Ascending aorta (tissue), 2 donors: ENCODE measurements at regions not wholly inside any gene's neighbourhood (a gene's known extent, or its start where the extent isn't known, plus 50 kb on each side); places are given as distances from the start of the nearest gene placed in this dataset.

Experiments
- DNase-seq, 2 donors: peaks; one replicate each; pipeline ENCODE4 v3.0.0-alpha.2; 2019; ENCODE audit warnings: low spot score in 2 of 2
- H3K27ac ChIP-seq, 2 donors: fragments of 200-600 bp; sonication (generic); one replicate each; pipeline ENCODE4 v1.5.1; 2016 to 2017; ENCODE audit warnings: mild to moderate bottlenecking in 1 of 2
- H3K27me3 ChIP-seq: fragments of 200-600 bp; sonication (generic); one replicate; pipeline ENCODE4 v1.5.1; 2017
- H3K36me3 ChIP-seq, 2 donors: fragments of 200-600 bp; sonication (generic); one replicate each; pipeline ENCODE4 v1.5.1; 2016
- H3K4me1 ChIP-seq, 2 donors: fragments of 200-600 bp; sonication (generic); one replicate each; pipeline ENCODE4 v1.5.1; 2016 to 2017; ENCODE audit warnings: mild to moderate bottlenecking in 1 of 2
- H3K4me3 ChIP-seq, 2 donors: fragments of 200-600 bp; sonication (generic); one replicate each; pipeline ENCODE4 v1.5.1; 2016 to 2017; ENCODE audit warnings: mild to moderate bottlenecking in 1 of 2
- H3K9me3 ChIP-seq, 2 donors: fragments of 200-600 bp; sonication (generic); one replicate each; pipeline ENCODE4 v1.5.1; 2016
- CTCF ChIP-seq, 3 experiments: fragments of 200-600 bp in 2 of 3; fragments of 450-650 bp in 1 of 3; sonication (generic) in 2 of 3; IDR thresholded peaks; one replicate each; pipeline ENCODE4 v1.5.1; 2016 to 2019; ENCODE audit warnings: antibody characterized with exemption in 3 of 3, mild to moderate bottlenecking in 1 of 3, moderate library complexity in 1 of 3
- intact Hi-C: fragments of 100-400 bp; cut with DNase I; formaldehyde crosslinking; loops from one replicate; pipeline ENCODE4 v1.15.1; 2023

- Histone ChIP-seq H3K9me3 (no peaks in the 10 kb centered on the region), H3K4me3 (no peak overlapping the region), H3K36me3 (no peaks in the 10 kb centered on the region), H3K27me3 (no peaks in the 10 kb centered on the region), H3K4me1 (no peaks in the 10 kb centered on the region), H3K27ac (no peak overlapping the region)
- intact Hi-C loops = no loop called here
- DNase-seq = no peak
- TF ChIP-seq CTCF (IDR thresholded peaks at IDR 0.05) = no peak
Measured at GRCh38 chr14:98161356-98161755, 1110.6 kb downstream of the BCL11B start.

- no peak for TF ChIP-seq CTCF (IDR thresholded peaks at IDR 0.05)
- H3K9me3 ChIP-seq = no peaks in the 10 kb centered on the region
Measured at GRCh38 chr14:98162856-98163805, 1108.9 kb downstream of the BCL11B start.

GRCh38 chr14:98163873-98164272, 1108.1 kb downstream of the BCL11B start:
- no peak overlapping the region for H3K27ac ChIP-seq
- H3K36me3 ChIP-seq = no peaks in the 10 kb centered on the region
- H3K4me1 ChIP-seq = no peaks in the 10 kb centered on the region
- H3K4me3 ChIP-seq = no peak overlapping the region
- TF ChIP-seq CTCF (IDR thresholded peaks at IDR 0.05) = no peak
- H3K27me3 ChIP-seq = no peaks in the 10 kb centered on the region
- no peak for DNase-seq
- no peaks in the 10 kb centered on the region for H3K9me3 ChIP-seq
- intact Hi-C loops = no loop called here

More at GRCh38 chr14:98162856-98163805, 1108.9 kb downstream of the BCL11B start:
- DNase-seq = no peak
- intact Hi-C loops = no loop called here
- Histone ChIP-seq H3K27ac (no peak overlapping the region), H3K4me3 (no peak overlapping the region), H3K27me3 (no peaks in the 10 kb centered on the region), H3K4me1 (no peaks in the 10 kb centered on the region), H3K36me3 (no peaks in the 10 kb centered on the region)

- H3K4me1 ChIP-seq = no peaks in the 10 kb centered on the region
- intact Hi-C loops = no loop called here
- H3K4me3 ChIP-seq = no peak overlapping the region
- H3K36me3 ChIP-seq = no peaks in the 10 kb centered on the region
- DNase-seq = no peak
- no peaks in the 10 kb centered on the region for H3K27me3 ChIP-seq
- TF ChIP-seq CTCF (IDR thresholded peaks at IDR 0.05) = no peak
- H3K27ac ChIP-seq = no peak overlapping the region
- H3K9me3 ChIP-seq = no peaks in the 10 kb centered on the region
Measured at GRCh38 chr14:98165976-98166375, 1106.0 kb downstream of the BCL11B start.

GRCh38 chr14:98167275-98167674, 1104.7 kb downstream of the BCL11B start:
- Histone ChIP-seq H3K4me3 (no peak overlapping the region), H3K36me3 (no peaks in the 10 kb centered on the region), H3K9me3 (no peaks in the 10 kb centered on the region), H3K4me1 (no peaks in the 10 kb centered on the region), H3K27me3 (no peaks in the 10 kb centered on the region), H3K27ac (no peak overlapping the region)
- intact Hi-C loops = no loop called here
- DNase-seq = no peak
- no peak for TF ChIP-seq CTCF (IDR thresholded peaks at IDR 0.05)
